NCI-H510A treated with DMSO at 0.1 percent for 48 hours (cell line): ENCODE measurements at regions not wholly inside any gene's neighbourhood (a gene's known extent, or its start where the extent isn't known, plus 50 kb on each side); places are given as distances from the start of the nearest gene placed in this dataset.
A peak's percentile ranks its signal among the peaks of the same experiment; 100 is the strongest.
"Not testable (repeated sequence)": the region's sequence is repeated elsewhere in the genome, so short reads cannot be mapped to it uniquely, and the experiment has no call there.

Experiments
- DNase-seq: peaks from one replicate; lab custom pipeline; 2025; lab: John Stamatoyannopoulos, UW

GRCh38 chr16:75780669-75781068, 54.4 kb upstream of the CPHXL start:
- DNase-seq, result no peak

GRCh38 chr16:75781683-75782343, 55.5 kb upstream of the CPHXL start:
- no peak for DNase-seq

GRCh38 chr16:75787440-75787839, 61.1 kb upstream of the CPHXL start:
- no peak for DNase-seq

- peak; percentile 52 for DNase-seq
Measured at GRCh38 chr16:75789237-75789636, 62.9 kb upstream of the CPHXL start.

GRCh38 chr16:75792771-75793492, 66.6 kb upstream of the CPHXL start:
- no peak for DNase-seq

GRCh38 chr16:75793641-75794040, 67.4 kb upstream of the CPHXL start:
- no peak for DNase-seq

- DNase-seq, result no peak
Measured at GRCh38 chr16:75794426-75794825, 68.1 kb upstream of the CPHXL start.

GRCh38 chr16:75798714-75799113, 72.4 kb upstream of the CPHXL start:
- no peak for DNase-seq

- no peak for DNase-seq
Measured at GRCh38 chr16:75801307-75801706, 75.0 kb upstream of the CPHXL start.

- DNase-seq, result no peak
Measured at GRCh38 chr16:75803753-75804152, 77.5 kb upstream of the CPHXL start.

- no peak for DNase-seq
Measured at GRCh38 chr16:75804368-75804767, 78.1 kb upstream of the CPHXL start.

GRCh38 chr16:75805946-75806345, 79.7 kb upstream of the CPHXL start:
- no peak for DNase-seq

- no peak for DNase-seq
Measured at GRCh38 chr16:75806487-75806886, 80.2 kb upstream of the CPHXL start.

GRCh38 chr16:75810342-75810741, 84.1 kb upstream of the CPHXL start:
- DNase-seq, result no peak

GRCh38 chr16:75811020-75811634, 84.8 kb upstream of the CPHXL start:
- no peak for DNase-seq

GRCh38 chr16:75818491-75818890, 92.2 kb upstream of the CPHXL start:
- no peak for DNase-seq

- DNase-seq, result no peak
Measured at GRCh38 chr16:75820672-75821071, 94.4 kb upstream of the CPHXL start.

- DNase-seq, result no peak
Measured at GRCh38 chr16:75821117-75821516, 94.8 kb upstream of the CPHXL start.

- not testable (repeated sequence) for DNase-seq
Measured at GRCh38 chr16:75825750-75826149, 99.5 kb upstream of the CPHXL start.

- DNase-seq, result not testable (repeated sequence)
Measured at GRCh38 chr16:75827372-75828038, 101.2 kb upstream of the CPHXL start.

GRCh38 chr16:75833385-75833784, 107.1 kb upstream of the CPHXL start:
- DNase-seq, result not testable (repeated sequence)

- DNase-seq, result no peak
Measured at GRCh38 chr16:75836347-75837010, 110.2 kb upstream of the CPHXL start.
